ENCODE measurements at regions not wholly inside any gene's neighbourhood (a gene's known extent, or its start where the extent isn't known, plus 50 kb on each side); places are given as distances from the start of the nearest gene placed in this dataset.

DNA sequence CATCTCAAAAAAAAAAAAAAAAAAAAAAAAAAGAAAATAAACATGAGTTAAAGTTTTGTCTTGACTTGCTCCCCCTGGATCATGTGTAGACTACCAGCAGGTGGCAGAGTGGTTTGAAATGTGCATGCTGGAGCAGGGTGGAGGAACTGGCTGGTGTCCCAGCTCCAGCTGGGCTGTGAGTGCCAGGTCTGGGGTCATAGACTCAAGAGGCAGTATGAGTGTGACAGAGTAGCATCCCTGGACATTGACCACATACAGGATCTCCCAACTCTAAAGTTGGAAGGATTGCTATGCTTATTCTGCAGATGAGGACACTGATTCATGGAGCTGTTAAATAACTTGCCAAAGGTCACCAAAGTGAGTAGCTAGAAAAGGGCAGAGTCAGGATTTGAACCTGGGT, 198.0 kb upstream of the MPHOSPH6 start:
- DNase-seq, result no peak
- H3K9me3 Mint-ChIP-seq, result no peaks in the 10 kb centered on the region
- no peaks in the 10 kb centered on the region for H3K4me1 Mint-ChIP-seq
- no peaks in the 10 kb centered on the region for H3K36me3 Mint-ChIP-seq
- H3K27me3 Mint-ChIP-seq, result no peaks in the 10 kb centered on the region
- no peak overlapping the region for H3K4me3 Mint-ChIP-seq
- no peak overlapping the region for H3K27ac Mint-ChIP-seq
- CTCF ChIA-PET, result no interaction called here

DNA sequence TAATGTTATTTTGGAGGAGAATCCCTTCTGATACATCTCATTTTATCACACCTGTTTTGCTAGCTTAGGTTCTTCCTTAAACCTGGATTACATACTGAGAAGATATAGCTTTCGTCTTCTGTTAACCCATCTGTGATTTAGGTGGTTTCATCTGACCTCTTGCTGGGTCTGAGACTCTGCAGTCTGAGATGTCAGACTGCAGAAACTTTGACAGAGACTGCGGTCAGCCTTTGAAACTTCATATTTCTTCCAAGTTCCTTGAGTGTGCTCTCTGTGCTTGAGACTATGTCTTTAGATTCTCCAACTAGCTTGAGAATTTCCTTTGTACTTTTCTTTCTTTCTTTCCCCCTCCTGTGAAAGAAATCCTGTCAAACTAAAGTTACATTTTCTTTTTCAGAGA, 196.4 kb upstream of the MPHOSPH6 start:
- CTCF ChIA-PET, result no interaction called here
- DNase-seq, result no peak
- H3K4me3 Mint-ChIP-seq, result no peak overlapping the region

DNA sequence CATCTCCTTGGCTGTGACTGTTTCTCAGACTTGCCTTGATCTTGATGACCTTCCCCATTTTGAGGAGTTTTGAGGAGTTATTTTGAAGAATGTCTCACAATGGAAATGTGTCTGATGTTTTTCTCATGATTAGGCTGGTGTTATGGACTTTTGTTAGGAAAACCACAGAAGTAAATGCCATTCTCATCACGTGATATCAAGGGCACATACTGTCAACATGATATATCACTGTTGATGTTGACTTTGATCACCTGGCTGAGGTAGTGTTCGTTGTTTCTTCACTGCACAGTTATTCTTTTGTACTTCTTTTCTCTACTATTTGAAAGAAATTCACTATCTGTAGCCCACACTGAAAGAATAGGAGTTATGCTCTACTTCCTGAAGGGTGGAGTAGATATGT, 194.7 kb upstream of the MPHOSPH6 start:
- Mint-ChIP-seq H3K27me3 (no peaks in the 10 kb centered on the region), H3K4me3 (no peak overlapping the region), H3K27ac (no peak overlapping the region), H3K9me3 (no peaks in the 10 kb centered on the region), H3K4me1 (no peaks in the 10 kb centered on the region), H3K36me3 (no peaks in the 10 kb centered on the region)
- CTCF ChIA-PET, result no interaction called here
- DNase-seq, result no peak

More for the DNA sequence above, 196.4 kb upstream of the MPHOSPH6 start:
- Mint-ChIP-seq H3K4me1 (no peaks in the 10 kb centered on the region), H3K36me3 (no peaks in the 10 kb centered on the region), H3K9me3 (no peaks in the 10 kb centered on the region), H3K27ac (no peak overlapping the region), H3K27me3 (no peaks in the 10 kb centered on the region)

DNA sequence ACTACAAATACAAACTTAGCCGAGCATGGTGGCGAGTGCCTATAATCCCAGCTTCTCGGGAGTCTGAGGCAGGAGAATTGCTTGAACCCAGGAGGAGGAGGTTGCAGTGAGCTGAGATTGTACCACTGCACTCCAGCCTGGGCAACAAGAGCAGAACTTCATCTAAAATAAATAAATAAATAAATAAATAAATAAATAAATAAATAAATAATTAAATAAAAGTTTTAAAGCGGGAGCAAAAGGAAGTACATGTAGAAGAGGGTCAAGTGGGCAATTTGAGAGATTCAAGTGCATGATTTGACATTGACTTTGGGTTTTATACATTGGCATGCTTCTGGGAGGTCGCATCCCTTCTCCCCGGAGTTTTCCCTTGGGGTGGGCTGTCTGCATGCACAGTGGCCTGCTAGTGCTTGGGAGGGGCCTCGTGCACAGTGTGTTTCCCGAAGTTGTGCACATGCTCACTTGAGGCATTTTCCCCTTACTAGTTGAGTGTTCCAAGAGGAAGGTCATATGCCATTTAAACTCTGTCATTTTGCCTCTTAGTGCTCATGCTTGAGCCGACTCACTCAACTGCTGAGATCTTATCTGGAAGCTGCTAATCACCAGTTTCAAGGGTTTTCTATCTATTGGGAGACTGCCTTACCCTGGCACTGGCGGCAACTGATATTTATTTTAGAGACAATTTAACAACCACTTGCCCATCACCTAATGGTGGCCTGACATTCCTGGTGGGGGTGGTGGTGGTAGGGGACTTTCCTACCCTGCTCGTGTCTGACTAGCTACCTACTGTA, 193.2 kb upstream of the MPHOSPH6 start:
- Mint-ChIP-seq H3K27me3 (no peaks in the 10 kb centered on the region), H3K9me3 (no peaks in the 10 kb centered on the region), H3K27ac (no peak overlapping the region), H3K36me3 (no peaks in the 10 kb centered on the region), H3K4me1 (no peaks in the 10 kb centered on the region), H3K4me3 (no peak overlapping the region)
- CTCF ChIA-PET, result no interaction called here
- DNase-seq, result no peak

DNA sequence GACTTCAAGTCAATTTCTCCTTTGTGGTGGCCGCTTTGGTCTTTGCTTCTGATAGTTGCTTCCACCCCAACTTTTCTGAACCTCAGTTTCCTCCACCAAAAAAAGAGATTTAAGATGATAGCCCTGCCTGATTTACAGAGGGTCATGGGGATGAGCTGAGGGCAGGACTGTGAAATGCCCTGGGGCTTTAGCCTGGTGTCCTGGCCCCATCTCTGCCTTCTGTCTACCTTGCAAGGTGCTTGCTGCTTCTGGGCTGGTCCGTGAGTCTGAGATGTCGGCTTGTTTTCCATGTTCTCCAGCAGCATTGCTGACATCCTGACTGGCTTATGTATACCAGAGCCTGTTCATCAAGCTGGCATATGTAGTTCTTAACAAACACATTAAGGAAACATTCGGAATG, 191.9 kb upstream of the MPHOSPH6 start:
- Mint-ChIP-seq H3K36me3 (no peaks in the 10 kb centered on the region), H3K4me1 (no peaks in the 10 kb centered on the region), H3K9me3 (no peaks in the 10 kb centered on the region), H3K4me3 (no peak overlapping the region), H3K27ac (no peak overlapping the region), H3K27me3 (no peaks in the 10 kb centered on the region)
- no peak for DNase-seq
- CTCF ChIA-PET, result no interaction called here

DNA sequence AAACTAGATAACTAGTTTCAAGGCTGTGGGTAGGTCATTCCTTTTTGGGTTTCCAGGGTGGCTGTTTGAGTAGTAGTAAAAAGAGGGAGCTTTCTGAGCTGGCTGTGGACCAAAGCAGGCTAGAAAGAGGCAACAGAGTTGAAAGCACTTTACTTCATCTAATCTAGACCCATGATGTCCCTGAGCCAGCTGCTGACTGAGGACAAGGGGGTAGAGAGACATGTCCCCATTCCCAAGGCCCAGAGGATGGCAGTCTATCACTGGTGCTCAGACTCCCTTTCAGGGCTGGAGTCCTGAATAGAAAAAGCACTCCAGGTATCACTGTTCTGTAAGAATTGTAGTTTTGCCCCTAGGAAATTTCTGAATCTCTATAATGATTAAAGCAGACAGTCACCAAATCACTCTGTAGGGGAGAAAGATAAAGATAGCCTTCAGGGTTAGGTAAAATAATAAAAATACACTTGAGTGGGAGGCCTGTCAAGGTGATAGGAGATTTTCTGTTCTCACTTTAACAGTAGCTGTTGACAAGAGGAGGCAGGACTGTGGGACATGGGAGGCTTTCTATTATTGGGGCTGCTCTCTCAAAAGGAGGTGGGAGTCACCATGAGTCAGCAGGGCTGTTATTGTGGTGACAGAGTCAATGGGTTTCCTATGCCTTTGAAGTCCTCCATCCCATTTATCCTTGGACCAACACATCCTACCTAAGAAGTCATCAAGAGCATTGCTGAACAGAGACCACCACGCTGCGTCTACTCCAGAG, 190.2 kb upstream of the MPHOSPH6 start:
- Mint-ChIP-seq H3K4me3 (no peak overlapping the region), H3K9me3 (no peaks in the 10 kb centered on the region), H3K36me3 (no peaks in the 10 kb centered on the region), H3K27me3 (peaks cover 3% of the 10 kb centered on the region), H3K27ac (no peak overlapping the region), H3K4me1 (no peaks in the 10 kb centered on the region)
- DNase-seq, result no peak
- CTCF ChIA-PET, result no interaction called here

DNA sequence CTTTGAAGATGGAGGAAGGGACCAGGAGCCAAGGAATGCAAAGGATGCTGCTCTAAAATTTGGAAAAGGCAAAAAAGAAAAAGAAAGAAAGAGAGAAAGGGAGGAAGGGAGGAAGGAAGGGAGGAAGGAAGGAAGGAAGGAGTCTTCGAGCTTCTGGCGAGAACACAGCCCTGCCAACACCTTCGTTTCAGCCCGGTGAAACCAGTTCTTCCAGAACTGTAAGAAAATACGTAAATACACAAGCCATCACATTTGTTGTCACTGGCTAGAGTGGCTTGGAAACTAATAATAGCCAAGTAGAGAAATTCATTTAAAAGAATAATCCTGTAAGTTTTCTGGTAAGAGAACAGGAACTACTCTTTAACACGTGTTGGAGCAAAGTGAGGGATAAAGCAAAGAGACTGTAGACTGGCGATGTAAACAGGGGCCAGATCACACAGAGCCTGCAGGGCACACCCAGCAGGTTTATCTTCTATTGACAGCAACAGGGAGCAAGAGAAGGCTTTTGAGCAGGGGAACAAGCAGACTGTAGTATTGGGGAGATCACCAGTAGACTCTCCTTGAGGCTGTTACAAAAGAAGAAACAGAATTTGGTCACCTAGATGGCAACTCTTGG, 188.7 kb upstream of the MPHOSPH6 start:
- CTCF ChIA-PET, result no interaction called here
- H3K4me1 Mint-ChIP-seq, result no peaks in the 10 kb centered on the region

DNA sequence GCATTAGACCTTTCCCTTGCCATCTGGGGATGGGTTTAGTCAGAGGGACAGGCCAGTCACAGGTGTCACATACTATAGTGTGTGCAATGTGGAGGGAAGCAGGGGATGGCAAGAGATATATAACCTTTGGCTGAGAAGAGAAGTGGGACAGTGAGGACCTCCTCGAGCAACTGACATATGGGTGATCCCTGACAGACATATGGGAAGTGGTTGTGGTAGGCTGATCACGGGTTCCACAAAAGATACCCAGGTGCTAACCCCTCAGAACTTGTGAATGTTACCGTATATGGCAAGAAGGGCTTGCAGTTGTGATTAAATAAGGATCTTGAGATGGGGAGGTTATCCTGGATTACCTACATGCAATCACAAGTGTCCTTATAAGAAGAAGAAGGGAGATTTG, 188.1 kb upstream of the MPHOSPH6 start:
- H3K9me3 Mint-ChIP-seq, result no peaks in the 10 kb centered on the region
- H3K4me1 Mint-ChIP-seq, result no peaks in the 10 kb centered on the region
- no peak overlapping the region for H3K4me3 Mint-ChIP-seq
- CTCF ChIA-PET, result no interaction called here
- no peaks in the 10 kb centered on the region for H3K36me3 Mint-ChIP-seq
- peaks cover 3% of the 10 kb centered on the region for H3K27me3 Mint-ChIP-seq
- H3K27ac Mint-ChIP-seq, result no peak overlapping the region
- DNase-seq, result no peak

More for the DNA sequence above, 188.7 kb upstream of the MPHOSPH6 start:
- Mint-ChIP-seq H3K27me3 (peaks cover 3% of the 10 kb centered on the region), H3K36me3 (no peaks in the 10 kb centered on the region), H3K27ac (no peak overlapping the region), H3K4me3 (no peak overlapping the region), H3K9me3 (no peaks in the 10 kb centered on the region)
- no peak for DNase-seq

DNA sequence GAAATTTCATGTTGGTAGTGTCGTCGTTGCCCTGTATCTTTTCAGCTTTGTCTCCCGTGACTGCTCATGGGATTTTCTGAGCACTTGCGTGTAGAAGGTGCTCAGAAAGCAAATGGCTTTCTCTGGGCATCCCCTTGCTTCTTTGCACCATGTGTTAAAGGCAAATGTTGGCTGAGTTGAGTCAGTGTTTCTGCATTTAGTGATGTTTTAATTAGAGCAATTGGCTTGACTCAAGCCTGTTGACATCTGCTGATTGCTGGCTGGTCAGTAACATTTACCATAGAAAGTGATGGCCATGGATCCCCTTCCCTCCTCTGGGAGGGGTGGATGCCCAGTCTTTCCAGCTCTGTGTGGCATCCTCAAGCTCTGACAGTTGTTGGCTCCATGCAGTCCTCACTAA, 187.2 kb upstream of the MPHOSPH6 start:
- no peak overlapping the region for H3K4me3 Mint-ChIP-seq
- H3K27me3 Mint-ChIP-seq, result peaks cover 3% of the 10 kb centered on the region
- H3K36me3 Mint-ChIP-seq, result no peaks in the 10 kb centered on the region
- H3K27ac Mint-ChIP-seq, result no peak overlapping the region
- H3K4me1 Mint-ChIP-seq, result no peaks in the 10 kb centered on the region
- no peak for DNase-seq
- H3K9me3 Mint-ChIP-seq, result no peaks in the 10 kb centered on the region
- CTCF ChIA-PET, result no interaction called here

DNA sequence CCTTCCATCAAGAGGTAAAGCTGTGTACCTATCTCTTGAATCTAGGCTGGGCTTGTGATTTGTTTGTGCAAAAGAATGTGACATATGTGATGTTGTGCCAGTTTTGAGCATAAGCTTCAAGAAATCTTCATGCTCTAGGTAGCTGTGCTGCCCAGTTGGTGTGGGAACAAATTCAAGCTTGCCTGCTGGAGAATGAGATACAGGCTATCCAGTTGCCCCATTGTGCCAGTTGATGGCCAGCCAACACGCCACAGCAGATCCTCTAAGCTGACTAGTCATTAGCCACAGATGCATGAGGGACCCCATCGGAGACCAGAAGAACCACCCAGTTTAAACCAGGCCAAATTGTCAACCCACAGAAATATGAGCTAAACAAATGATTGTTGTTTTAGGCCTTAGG, 180.5 kb upstream of the MPHOSPH6 start:
- CTCF ChIA-PET, result no interaction called here
- peaks cover 1% of the 10 kb centered on the region for H3K27me3 Mint-ChIP-seq
- H3K9me3 Mint-ChIP-seq, result no peaks in the 10 kb centered on the region
- H3K27ac Mint-ChIP-seq, result no peak overlapping the region
- H3K4me3 Mint-ChIP-seq, result no peak overlapping the region
- H3K4me1 Mint-ChIP-seq, result no peaks in the 10 kb centered on the region
- H3K36me3 Mint-ChIP-seq, result no peaks in the 10 kb centered on the region
- no peak for DNase-seq

DNA sequence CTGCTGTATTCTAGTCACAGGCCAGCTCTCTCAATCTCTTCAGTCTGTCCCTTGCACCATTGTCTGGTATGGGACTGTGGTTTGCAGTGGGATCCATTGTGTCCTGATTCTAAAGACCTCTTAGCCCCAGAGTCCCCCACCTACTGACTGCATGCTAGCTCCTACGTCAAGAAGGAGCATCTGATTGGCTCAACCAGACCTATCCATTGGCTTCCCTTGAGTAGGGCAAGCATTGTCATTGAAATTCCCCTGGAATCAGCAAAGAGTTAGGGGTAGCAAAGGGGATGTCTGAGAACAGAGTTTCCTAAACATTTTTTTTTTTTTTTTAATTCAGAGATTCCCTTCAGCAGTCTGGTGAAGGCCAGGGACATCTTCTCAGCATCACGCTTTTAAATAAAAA, 175.3 kb upstream of the MPHOSPH6 start:
- Mint-ChIP-seq H3K9me3 (peaks cover 2% of the 10 kb centered on the region), H3K27ac (no peak overlapping the region), H3K4me1 (no peaks in the 10 kb centered on the region), H3K4me3 (no peak overlapping the region), H3K27me3 (no peaks in the 10 kb centered on the region), H3K36me3 (no peaks in the 10 kb centered on the region)
- DNase-seq, result no peak
- CTCF ChIA-PET, result interaction anchor here (1.8 kb wide), 1 partner anchor 82 kb away, joined by 6 read pairs; no protein-coding TSS in a partner anchor

DNA sequence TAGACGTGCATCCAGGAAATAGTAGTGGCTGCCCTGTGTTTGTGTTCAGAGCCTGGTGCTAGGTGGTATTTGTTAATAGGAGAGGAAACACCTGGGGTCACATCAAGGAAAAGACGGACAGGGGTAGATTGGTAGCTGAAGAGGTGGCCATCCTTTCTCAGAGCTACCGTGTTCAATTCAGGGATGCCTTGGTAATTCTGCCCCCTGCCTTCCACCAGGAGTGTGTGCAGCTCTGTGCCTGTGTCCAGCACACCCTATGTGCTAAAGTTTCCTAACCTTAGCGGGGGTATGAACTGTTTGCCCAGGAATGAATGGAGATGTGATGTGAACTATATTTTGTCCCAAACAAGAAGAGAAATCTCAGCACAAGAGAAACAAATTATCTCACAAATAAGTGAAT, 174.1 kb upstream of the MPHOSPH6 start:
- no peaks in the 10 kb centered on the region for H3K36me3 Mint-ChIP-seq
- H3K27ac Mint-ChIP-seq, result no peak overlapping the region
- H3K4me1 Mint-ChIP-seq, result no peaks in the 10 kb centered on the region
- CTCF ChIA-PET, result interaction anchor here (1.8 kb wide), 1 partner anchor 81 kb away, joined by 6 read pairs; no protein-coding TSS in a partner anchor
- H3K27me3 Mint-ChIP-seq, result peaks cover 5% of the 10 kb centered on the region
- H3K9me3 Mint-ChIP-seq, result peaks cover 2% of the 10 kb centered on the region
- no peak overlapping the region for H3K4me3 Mint-ChIP-seq
- DNase-seq, result no peak

DNA sequence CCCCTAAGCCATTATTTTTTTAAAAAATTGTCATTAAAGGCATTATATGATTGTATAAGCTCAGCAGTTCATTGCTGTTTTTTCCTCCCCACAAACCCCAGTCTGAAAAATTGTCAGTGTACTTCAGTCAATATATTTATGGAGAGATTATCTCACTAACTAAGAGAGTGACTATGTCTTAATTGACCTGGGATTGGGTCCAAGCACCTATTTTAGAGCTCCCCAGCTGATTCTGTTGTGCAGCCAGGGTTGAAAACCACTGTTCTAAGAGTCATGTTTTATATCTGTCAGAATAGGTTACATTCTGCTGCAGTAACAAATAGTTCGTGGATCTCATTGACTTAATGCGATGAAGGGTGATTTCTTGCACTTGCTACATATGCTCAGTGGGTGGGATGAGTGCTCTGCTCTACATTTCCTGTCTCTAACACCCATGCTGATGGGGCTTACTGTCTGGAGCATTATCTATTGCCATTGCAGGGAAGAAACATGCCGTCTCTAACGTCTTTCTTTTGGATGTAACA, 171.2 kb upstream of the MPHOSPH6 start:
- Mint-ChIP-seq H3K27ac (no peak overlapping the region), H3K4me3 (no peak overlapping the region), H3K27me3 (peaks cover 5% of the 10 kb centered on the region), H3K9me3 (peaks cover 2% of the 10 kb centered on the region), H3K36me3 (no peaks in the 10 kb centered on the region), H3K4me1 (no peaks in the 10 kb centered on the region)
- CTCF ChIA-PET, result interaction anchor here (0.7 kb wide), 1 partner anchor 77 kb away, joined by 3 read pairs; no protein-coding TSS in a partner anchor
- no peak for DNase-seq

DNA sequence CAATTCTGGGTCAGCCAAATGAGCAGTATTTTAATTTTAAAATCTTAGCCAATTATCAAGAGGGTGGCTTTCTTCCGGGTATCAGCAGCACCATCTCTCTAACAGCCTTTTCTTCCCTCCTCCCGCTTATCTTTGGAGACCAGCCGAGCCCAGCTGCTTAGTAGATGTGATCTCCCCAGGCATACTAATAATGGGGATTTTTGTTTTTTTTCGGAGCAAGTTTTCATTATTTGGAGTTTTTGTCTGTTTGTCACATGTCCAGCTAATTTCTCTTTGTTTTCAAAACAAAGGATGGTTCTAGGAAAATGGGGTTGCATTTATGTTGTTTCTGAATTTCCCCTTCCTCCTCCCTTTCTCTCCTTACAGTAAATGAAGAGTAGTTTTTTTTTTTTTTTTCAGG, 170.5 kb upstream of the MPHOSPH6 start:
- CTCF ChIA-PET, result interaction anchor here (0.7 kb wide), 1 partner anchor 77 kb away, joined by 3 read pairs; no protein-coding TSS in a partner anchor
- Mint-ChIP-seq H3K27ac (no peak overlapping the region), H3K27me3 (peaks cover 5% of the 10 kb centered on the region), H3K4me1 (no peaks in the 10 kb centered on the region), H3K36me3 (no peaks in the 10 kb centered on the region), H3K4me3 (no peak overlapping the region), H3K9me3 (peaks cover 2% of the 10 kb centered on the region)
- no peak for DNase-seq
